ENCODE measurements at regions not wholly inside any gene's neighbourhood (a gene's known extent, or its start where the extent isn't known, plus 50 kb on each side); places are given as distances from the start of the nearest gene placed in this dataset.

DNA sequence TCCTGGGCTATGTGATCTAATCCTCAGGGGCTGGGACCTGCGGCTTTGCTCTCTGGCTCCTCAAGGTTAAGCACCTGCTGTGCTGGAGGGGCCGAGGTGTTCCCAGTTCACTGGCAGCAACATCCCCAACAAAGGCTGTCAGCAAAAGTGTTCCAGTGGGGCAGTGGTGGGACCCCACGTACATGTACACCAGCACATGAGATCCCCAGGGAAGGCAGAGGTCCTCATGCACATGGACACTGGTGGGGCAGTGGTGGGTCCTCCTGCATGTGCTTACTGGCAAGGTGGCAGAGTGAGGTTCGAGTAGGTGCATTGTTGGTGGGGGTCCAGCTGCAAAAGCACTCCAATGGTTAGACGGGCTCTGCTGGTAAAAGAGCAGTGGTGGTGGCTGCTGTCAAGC lies 255.6 kb upstream of the MPDZ start:
- intact Hi-C loops (cut with DNase I), result no loop called here
- TF ChIP-seq POLR2AphosphoS5 (IDR thresholded peaks at IDR 0.05; ENCODE audit: insufficient read depth in 1 of 2, low read depth in 1 of 2) (no peak), POLR2A (IDR thresholded peaks at IDR 0.05) (no peak)
- TF ChIP-seq, protein P1, sequence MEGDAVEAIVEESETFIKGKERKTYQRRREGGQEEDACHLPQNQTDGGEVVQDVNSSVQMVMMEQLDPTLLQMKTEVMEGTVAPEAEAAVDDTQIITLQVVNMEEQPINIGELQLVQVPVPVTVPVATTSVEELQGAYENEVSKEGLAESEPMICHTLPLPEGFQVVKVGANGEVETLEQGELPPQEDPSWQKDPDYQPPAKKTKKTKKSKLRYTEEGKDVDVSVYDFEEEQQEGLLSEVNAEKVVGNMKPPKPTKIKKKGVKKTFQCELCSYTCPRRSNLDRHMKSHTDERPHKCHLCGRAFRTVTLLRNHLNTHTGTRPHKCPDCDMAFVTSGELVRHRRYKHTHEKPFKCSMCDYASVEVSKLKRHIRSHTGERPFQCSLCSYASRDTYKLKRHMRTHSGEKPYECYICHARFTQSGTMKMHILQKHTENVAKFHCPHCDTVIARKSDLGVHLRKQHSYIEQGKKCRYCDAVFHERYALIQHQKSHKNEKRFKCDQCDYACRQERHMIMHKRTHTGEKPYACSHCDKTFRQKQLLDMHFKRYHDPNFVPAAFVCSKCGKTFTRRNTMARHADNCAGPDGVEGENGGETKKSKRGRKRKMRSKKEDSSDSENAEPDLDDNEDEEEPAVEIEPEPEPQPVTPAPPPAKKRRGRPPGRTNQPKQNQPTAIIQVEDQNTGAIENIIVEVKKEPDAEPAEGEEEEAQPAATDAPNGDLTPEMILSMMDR (IDR thresholded peaks at IDR 0.05), result no peak
- DNase-seq (ENCODE audit: extremely low spot score in 2 of 2), result no peak
- no peaks in the 10 kb centered on the region for H3K4me1 ChIP-seq
- no peaks in the 10 kb centered on the region for H3K9me3 ChIP-seq
- H3K4me3 ChIP-seq, result no peak overlapping the region
- H3K27me3 ChIP-seq, result no peaks in the 10 kb centered on the region
- H3K27ac ChIP-seq, result no peak overlapping the region
- H3K36me3 ChIP-seq, result no peaks in the 10 kb centered on the region

DNA sequence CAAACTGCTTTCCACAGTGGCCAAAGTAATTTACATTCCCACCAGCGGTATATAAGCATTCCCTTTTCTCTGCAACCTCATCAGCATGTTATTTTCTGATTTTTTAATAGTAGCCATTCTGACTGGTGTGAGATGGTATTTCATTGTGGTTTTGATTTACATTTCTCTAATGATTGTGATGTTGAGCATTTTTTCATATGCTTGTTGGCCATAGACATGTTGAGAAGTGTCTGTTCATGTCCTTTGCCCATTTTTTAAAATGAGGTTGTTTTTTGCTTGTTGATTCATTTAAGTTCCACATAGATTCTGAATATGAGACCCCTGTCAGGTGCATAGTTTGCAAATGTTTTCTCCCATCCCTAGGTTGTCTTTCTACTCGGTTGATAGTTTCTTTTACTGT lies 254.5 kb upstream of the MPDZ start:
- Histone ChIP-seq H3K4me1 (no peaks in the 10 kb centered on the region), H3K27me3 (no peaks in the 10 kb centered on the region), H3K36me3 (no peaks in the 10 kb centered on the region), H3K4me3 (no peak overlapping the region), H3K9me3 (no peaks in the 10 kb centered on the region), H3K27ac (no peak overlapping the region)
- no peak for DNase-seq (ENCODE audit: extremely low spot score in 2 of 2)
- intact Hi-C loops (cut with DNase I), result no loop called here
- TF ChIP-seq POLR2AphosphoS5 (IDR thresholded peaks at IDR 0.05; ENCODE audit: insufficient read depth in 1 of 2, low read depth in 1 of 2) (no peak), POLR2A (IDR thresholded peaks at IDR 0.05) (no peak)
- TF ChIP-seq, protein P1 (IDR thresholded peaks at IDR 0.05), result no peak

DNA sequence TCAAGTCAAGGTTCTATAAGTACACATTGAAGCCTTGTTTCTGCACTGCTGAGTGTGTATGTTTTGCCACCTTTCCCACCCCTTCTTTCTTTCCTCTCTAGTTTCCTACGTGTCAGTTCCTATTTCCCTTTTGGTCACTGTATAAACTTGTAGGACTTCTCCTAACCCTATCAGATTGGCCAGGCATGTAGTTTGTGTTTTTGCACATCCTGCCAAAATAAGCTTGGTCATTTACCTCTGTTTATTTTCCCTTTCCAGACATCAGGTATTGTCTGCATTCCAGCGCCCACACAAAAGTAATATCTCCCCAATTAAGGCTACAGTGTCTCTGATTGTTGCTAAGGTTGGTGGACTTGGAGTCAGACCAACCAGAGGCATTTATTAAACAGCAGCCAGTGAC lies 252.9 kb upstream of the MPDZ start:
- Histone ChIP-seq H3K9me3 (no peaks in the 10 kb centered on the region), H3K36me3 (no peaks in the 10 kb centered on the region), H3K27ac (no peak overlapping the region), H3K4me3 (no peak overlapping the region), H3K27me3 (no peaks in the 10 kb centered on the region), H3K4me1 (no peaks in the 10 kb centered on the region)
- no peak for DNase-seq (ENCODE audit: extremely low spot score in 2 of 2)
- TF ChIP-seq, protein P1 (IDR thresholded peaks at IDR 0.05), result no peak
- TF ChIP-seq POLR2AphosphoS5 (IDR thresholded peaks at IDR 0.05; ENCODE audit: insufficient read depth in 1 of 2, low read depth in 1 of 2) (no peak), POLR2A (IDR thresholded peaks at IDR 0.05) (no peak)
- intact Hi-C loops (cut with DNase I), result no loop called here

DNA sequence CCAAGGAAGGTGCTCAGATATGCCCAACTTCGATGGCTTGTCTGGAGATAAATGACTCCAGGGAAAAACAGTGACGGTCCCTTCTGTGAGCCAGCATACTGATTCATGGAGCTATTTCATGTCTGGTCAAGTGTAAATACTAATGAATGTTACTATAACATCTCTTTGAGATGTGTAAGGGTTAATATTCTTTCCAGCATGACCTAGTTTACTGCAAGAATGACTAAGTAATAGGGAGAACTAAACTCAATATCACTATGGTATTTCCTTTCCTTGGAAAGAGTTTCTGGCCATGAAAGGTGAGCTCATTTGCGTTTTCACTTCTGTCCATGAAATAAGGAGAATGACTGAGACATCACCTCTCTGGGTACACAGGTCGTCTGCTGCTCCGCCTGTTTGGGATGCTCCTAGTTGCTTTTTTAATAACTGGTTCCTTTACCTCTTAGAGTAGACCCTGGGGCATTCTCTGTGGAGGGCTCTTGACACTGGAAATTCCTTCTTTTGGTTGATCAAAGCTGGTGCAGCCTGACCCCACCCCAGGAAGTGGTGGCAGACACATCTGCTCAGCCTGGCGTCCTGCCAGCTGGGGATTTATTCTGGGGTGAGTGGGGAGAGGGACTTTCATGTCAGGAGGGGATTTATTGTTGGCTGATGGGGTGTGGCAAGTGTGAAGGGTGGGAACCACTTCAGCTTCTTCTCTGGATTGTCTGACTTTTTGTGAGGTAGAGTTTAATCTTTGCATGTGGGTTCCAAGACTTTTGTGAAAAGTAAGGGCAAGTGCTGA lies 250.0 kb upstream of the MPDZ start:
- Histone ChIP-seq H3K36me3 (no peaks in the 10 kb centered on the region), H3K27ac (no peak overlapping the region), H3K4me3 (no peak overlapping the region), H3K9me3 (no peaks in the 10 kb centered on the region), H3K4me1 (no peaks in the 10 kb centered on the region), H3K27me3 (no peaks in the 10 kb centered on the region)
- no peak for DNase-seq (ENCODE audit: extremely low spot score in 2 of 2)
- TF ChIP-seq POLR2A (IDR thresholded peaks at IDR 0.05), result no peak
- TF ChIP-seq POLR2AphosphoS5 (IDR thresholded peaks at IDR 0.05; ENCODE audit: insufficient read depth in 1 of 2, low read depth in 1 of 2), result no peak
- TF ChIP-seq, protein P1 (IDR thresholded peaks at IDR 0.05), result no peak
- intact Hi-C loops (cut with DNase I), result no loop called here

DNA sequence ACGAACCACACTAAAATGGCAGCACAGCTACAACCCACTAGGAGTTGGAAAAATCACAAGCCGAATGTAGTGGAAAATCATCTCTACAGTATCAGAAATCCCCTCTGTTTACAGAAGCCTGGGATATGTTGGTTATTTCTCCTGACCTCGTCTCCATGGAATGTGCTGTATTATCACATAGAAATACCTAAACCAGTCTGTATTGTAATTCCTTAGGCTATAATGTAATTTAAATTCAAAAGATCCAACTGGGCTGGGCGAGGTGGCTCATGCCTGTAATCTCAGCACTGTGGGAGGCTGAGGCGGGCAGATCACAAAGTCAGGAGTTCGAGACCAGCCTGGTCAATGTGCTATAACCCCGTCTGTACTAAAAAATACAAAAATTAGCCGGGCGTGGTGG lies 244.8 kb upstream of the MPDZ start:
- no peaks in the 10 kb centered on the region for H3K4me1 ChIP-seq
- no peaks in the 10 kb centered on the region for H3K9me3 ChIP-seq
- H3K4me3 ChIP-seq, result no peak overlapping the region
- no peaks in the 10 kb centered on the region for H3K27me3 ChIP-seq
- TF ChIP-seq, protein P1 (IDR thresholded peaks at IDR 0.05), result no peak
- TF ChIP-seq POLR2AphosphoS5 (IDR thresholded peaks at IDR 0.05; ENCODE audit: insufficient read depth in 1 of 2, low read depth in 1 of 2) (no peak), POLR2A (IDR thresholded peaks at IDR 0.05) (no peak)
- DNase-seq (ENCODE audit: extremely low spot score in 2 of 2), result no peak
- no peaks in the 10 kb centered on the region for H3K36me3 ChIP-seq
- H3K27ac ChIP-seq, result no peak overlapping the region
- intact Hi-C loops (cut with DNase I), result no loop called here

Data from vagina (tissue), 2 donors.